Gastrocnemius medialis (tissue), 4 donors: ENCODE measurements at regions not wholly inside any gene's neighbourhood (a gene's known extent, or its start where the extent isn't known, plus 50 kb on each side); places are given as distances from the start of the nearest gene placed in this dataset.

Experiments
- CTCF ChIP-seq, 5 experiments: fragments of 450-650 bp in 3 of 5; fragments of 200-600 bp in 2 of 5; sonication (generic) in 2 of 5; IDR thresholded peaks in 4 of 5; conservative IDR thresholded peaks in 1 of 5; 1 replicate in 4 of 5; 2 replicates in 1 of 5; pipeline ENCODE4 v1.5.1; 2016 to 2019; ENCODE audit warnings: antibody characterized with exemption in 5 of 5, mild to moderate bottlenecking in 3 of 5, moderate library complexity in 3 of 5
- POLR2A ChIP-seq, 2 donors: fragments of 450-650 bp; IDR thresholded peaks; one replicate each; pipeline ENCODE4 v1.6.1; 2017; ENCODE audit warnings: antibody characterized with exemption in 2 of 2, mild to moderate bottlenecking in 2 of 2, moderate library complexity in 2 of 2

- TF ChIP-seq CTCF (IDR thresholded peaks at IDR 0.05 in 4 of 5, conservative IDR thresholded peaks at IDR 0.05 in 1 of 5): no peak
- TF ChIP-seq POLR2A (IDR thresholded peaks at IDR 0.05): no peak
Observed at GRCh38 chr18:42649331-42650035, 466.0 kb downstream of the RIT2 start.
